COR-L47 (cell line): ENCODE measurements at regions not wholly inside any gene's neighbourhood (a gene's known extent, or its start where the extent isn't known, plus 50 kb on each side); places are given as distances from the start of the nearest gene placed in this dataset.
"Not testable (repeated sequence)": the region's sequence is repeated elsewhere in the genome, so short reads cannot be mapped to it uniquely, and the experiment has no call there.

Experiments used
- DNase-seq: peaks from one replicate; lab custom pipeline; 2025; lab: John Stamatoyannopoulos, UW

DNA sequence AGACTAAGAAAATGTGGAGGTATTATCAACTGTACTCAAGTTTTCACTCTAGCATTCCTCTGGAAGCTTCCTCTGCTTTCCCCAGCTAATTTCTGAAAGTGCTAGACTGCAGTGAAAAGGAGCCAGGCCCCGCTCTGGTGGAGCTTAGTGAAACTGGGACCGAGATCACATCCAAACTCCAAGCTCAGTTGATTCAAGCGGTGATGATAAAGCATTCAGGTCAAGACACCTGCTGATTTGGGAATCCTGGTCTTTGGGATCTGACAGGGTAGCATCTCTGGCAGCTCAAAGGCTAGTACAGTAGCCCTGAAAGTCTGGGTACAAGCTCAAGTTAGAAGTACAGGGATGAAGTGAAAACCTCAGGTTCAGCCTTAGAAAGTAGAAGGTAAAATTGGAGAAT lies 120.2 kb upstream of the CRIM1 start:
- no peak for DNase-seq

DNA sequence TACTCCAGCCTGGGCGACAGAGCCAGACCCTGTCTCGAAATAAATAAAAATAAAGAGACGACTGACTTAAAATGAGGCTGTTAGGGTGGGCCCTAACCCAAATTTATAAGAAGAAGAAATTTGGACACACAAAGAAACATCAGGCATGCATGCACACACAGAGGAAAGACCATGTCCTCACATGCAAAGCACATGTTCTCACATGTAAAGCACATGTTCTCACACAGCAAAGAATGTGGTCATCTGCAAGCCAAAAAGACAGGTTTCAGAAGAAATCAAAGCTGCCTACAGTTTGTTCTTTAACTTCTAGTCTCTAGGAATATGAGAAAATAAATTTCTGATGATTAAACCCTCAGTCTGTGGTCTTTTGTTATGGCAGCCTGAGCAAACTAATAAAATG lies 132.3 kb upstream of the CRIM1 start:
- no peak for DNase-seq

DNA sequence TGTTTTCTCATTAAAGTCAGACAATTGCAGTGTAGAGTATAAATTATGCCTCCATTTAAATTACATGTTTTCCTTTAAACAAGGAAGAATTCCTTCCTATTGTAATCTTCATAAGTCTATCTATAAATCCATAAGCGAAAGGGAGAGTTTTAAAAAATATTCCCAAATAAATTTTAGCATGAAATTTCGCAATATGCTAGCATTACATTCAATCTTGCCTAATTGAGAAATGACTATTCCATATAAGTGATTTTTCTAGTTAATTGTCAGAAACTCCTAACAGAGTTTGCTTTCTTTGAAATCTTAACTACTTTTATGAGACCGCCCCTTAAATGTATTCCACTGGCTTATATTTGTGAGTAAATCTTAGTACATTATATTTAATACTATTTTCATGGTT lies 133.1 kb upstream of the CRIM1 start:
- DNase-seq: no peak

DNA sequence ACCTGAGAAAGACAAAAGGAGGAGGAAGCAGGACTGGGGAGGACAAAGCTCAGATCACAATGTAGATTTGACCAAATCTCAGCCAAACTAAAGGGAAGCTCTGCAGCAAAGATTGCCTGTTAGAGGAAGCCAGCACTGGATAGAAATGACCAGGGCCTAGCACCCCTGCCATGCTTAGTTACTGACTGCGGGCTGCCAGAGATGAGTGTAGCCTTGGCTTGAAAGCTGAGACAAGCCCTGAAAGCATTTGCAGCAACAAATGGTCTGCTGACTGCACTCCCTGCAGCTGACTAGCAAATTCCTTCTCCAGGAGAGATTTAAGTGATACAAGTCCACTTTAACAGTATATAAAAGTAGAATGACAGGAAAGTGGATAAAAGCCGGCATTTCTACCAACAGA lies 140.9 kb upstream of the CRIM1 start:
- DNase-seq: no peak

DNA sequence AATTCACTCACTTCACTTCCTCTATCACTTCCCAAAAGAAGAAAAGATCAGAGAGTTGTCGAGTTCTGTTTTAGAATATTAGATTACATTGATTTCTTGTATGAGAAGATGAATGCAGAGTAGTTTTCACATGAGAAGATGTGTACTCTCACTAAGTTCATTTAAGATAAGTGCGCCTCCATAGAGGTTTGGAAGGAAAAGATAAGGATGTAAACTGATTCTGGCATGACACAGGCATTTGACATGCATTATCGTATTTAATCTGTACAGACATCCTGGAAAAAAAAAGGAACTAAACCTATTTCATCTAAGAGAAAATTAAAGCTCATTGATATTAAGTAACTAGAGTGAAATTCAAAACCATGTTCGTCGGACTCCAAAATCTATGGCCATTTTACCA lies 152.2 kb upstream of the CRIM1 start:
- DNase-seq: no peak

DNA sequence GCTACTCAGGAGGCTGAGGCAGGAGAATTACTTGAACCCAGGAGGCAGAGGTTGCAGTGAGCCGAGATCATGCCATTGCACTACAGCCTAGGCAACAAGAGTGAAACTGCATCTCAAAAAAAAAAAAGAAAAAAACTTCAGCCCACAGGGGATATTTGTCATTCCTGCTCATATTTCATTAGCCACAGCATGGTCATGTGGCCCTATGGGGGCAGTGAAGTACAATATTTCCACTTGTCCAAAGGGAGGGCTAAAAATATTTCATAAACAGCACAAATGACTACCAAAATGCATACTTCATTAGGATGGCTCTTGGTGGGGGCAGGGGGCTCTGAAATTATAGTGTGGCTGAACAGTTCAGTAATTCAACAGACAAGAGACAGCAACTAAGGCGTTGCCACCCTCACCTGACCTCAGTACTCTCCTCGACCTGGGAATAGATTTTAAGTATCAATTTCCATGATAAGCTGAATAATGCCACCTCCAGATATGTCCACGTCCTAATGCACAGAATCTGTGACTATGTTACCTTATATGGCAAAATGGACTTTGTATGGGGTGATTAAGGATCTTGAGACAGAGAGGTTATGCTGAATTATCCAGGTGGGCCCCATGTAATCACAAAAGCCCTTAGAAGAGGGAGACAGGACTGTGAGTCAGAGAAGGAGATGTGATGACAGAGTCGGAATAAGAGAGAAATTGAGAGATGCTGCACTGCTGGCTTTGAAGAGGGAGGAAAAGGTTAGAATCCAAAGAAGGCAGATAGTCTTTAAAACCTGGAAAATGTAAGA lies 158.2 kb upstream of the CRIM1 start:
- DNase-seq: no peak

DNA sequence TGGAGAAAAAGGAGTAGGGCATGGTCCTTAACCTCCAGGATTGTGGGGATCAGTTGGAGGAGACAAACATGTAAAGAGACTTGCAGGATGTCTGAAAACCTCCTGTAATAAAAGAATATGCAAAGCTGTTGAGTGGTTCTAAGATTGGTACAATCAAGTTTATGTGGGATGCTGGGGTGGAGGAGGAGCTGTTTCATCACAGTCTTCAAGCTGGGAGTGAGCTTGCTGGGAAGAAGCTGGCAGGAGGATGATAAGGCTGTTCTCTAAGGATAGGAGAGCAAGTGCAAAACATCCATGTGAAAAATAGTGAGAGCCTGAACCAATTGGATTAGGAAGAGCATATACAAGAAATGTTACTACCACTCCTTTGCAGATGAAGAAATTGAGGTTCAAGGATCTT lies 161.9 kb upstream of the CRIM1 start:
- DNase-seq: no peak

DNA sequence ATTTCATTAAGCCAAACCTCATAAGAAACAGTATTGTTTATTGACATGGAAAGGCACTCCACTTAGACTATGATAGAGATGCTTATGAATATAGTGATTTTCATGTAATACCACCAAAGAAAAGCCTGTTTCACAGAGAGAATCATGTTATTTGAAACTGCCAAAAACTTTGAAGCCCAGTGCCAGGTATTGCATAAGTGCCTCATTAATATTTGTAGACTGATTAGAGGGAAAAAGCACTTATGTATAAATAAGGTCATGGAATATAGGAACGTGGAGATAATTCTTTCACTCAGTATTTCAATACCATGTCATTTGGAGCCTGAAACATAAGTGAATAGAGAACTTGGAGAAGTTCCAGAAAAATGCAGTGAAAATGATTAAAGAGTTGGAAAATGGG lies 162.6 kb upstream of the CRIM1 start:
- no peak for DNase-seq

DNA sequence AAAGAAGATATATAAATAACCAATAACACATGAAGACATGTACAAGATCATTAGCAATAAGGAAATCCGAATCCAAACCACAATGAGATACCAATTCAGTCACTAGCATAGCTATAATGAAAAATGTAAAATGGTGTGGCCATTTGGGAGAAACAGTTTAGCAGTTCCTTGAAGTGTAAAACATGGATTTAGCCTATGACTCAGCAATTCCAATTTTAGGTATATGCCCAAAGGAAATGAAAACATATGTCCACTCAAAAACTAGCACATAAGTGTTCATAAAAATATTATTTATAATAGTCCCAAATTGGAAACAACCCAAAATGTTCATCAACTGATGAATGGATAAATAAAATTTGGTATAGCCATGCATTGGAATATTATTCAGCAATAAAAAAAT lies 165.5 kb upstream of the CRIM1 start:
- DNase-seq: no peak

DNA sequence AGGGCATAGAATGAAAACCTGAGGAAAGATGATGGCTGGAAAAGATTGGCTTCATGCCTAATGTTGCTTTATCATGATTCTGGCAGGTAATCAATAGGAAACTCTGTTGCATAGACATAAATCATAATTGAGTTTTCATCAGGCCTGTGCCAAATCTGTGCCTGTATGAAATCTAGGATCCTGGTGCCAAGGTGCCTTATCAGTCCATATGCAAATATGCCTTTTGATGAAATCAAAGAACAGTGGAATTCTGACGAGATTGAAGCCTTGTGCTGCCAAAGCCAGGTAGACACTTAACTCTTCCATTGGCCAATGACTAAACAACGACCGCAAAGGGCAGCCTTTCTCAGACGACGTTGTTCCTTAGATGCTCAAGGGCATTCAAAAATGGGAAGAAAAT lies 170.0 kb upstream of the CRIM1 start:
- no peak for DNase-seq

DNA sequence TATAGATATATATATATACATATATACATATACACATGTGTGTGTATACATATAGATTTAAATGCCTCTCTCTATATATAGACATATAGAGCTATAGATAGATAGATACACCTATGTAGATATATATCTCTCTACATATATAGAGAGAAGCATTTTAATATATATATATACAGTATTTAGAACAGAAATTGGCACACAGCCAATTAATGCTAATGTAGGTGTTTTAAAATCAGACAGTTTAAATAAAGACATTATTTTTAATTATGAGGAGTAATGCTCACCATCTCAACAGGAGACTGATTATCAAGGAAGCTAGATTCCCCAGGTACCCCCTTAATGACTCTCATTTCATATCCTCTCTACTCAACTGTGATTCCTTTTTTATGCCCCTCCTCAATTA lies 170.7 kb upstream of the CRIM1 start:
- DNase-seq: no peak

DNA sequence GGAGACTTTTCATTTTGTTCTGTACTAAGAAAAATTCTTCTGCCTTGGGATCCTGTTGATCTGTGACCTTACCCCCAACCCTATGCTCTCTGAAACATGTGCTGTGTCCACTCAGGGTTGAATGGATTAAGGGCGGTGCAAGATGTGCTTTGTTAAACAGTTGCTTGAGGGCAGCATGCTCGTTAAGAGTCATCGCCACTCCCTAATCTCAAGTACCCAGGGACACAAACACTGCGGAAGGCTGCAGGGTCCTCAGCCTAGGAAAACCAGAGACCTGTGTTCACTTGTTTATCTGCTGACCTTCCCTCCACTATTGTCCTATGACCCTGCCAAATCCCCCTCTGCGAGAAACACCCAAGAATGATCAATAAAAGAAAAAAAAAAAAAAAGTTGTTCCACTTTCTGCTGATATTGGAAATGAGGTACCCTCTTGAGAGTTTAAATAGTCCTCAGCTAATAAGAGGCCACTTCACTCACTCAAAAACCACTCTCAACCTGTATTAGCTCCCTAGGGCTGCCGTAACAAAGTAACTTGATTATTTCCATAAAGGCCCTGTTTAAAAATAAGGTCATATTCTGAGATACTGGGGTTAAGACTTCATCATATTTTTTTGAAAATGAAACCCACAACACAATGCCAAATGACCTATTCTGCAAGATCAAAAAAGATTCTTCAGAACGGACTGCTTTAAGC lies 174.6 kb upstream of the CRIM1 start:
- not testable (repeated sequence) for DNase-seq

DNA sequence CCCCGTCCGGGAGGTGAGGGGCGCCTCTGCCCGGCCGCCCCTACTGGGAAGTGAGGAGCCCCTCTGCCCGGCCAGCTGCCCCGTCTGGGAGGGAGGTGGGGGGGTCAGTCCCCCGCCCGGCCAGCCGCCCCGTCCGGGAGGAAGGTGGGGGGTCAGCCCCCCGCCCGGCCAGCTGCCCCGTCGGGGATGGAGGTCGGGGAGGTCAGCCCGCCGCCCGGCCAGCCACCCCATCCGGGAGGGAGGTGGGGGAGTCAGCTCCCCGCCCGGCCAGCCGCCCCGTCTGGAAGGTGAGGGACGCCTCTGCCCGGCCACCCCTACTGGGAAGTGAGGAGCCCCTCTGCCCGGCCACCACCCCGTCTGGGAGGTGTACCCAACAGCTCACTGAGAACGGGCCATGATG lies 175.3 kb upstream of the CRIM1 start:
- not testable (repeated sequence) for DNase-seq

DNA sequence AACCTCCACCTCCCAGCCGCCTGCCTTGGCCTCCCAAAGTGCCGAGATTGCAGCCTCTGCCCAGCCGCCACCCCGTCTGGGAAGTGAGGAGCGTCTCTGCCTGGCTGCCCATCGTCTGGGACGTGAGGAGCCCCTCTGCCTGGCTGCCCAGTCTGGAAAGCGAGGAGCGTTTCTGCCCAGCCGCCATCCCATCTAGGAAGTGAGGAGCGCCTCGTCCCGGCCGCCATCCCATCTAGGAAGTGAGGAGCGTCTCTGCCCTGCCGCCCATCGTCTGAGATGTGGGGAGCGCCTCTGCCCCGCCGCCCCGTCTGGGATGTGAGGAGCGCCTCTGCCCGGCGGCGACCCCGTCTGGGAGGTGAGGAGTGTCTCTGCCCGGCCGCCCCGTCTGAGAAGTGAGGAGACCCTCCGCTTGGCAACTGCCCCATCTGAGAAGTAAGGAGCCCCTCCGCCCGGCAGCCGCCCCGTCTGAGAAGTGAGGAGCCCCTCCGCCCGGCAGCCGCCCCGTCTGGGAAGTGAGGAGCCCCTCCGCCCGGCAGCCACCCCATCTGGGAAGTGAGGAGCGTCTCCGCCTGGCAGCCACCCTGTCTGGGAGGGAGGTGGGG lies 175.8 kb upstream of the CRIM1 start:
- not testable (repeated sequence) for DNase-seq

DNA sequence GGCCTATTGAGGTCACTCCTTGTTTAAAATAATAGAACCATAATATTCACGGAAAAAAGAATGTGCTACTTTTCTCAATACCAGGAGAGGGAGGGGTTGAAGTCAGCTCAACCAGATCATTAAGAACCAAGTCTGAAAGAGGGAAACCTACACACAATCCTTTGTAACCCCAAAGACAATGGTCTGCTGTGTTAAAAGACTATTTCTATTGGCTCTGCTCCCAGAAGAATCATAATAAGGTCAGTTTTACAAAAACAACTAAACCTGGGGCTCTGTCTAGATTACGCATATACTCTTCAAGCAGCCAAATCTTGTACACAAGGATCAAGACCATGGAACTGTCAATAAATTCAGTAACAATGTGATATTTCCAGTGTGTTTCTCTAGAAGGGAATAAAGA lies 177.2 kb upstream of the CRIM1 start:
- no peak for DNase-seq

DNA sequence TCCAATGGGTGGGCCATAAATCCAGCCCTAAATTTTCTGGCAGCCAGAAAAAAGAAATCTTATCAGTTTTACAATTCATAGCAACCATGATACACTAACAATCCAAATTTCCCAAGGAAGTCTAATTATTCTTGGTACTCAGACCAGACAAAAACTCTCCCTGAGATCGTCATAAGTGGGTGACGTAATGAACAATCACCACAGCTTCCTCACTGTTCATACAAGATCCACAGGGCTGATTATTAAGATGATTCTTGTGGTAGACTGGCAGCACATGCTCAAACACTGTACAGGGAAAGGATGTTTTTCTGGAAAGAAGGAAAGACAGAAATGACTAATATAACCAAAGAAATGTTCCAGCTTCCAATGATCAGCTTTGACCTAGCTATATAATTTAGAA lies 178.3 kb upstream of the CRIM1 start:
- no peak for DNase-seq

DNA sequence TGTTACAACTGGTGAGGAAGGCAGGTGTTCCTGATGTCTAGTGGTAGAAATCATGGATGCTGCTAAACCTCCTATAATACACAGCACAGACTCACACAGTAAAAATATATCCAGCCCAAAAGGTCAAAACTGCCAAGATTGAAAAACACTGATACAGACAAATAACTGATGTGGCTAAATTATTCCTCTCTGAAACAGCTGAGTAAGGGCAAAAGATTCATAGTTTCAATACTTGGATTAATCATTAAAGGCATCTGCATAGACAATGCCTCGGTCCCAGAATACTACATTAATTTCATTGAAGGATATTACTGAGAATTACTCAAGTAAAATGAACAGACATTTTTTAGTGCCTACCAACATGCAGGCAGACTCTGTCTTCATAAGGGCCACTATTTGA lies 180.7 kb upstream of the CRIM1 start:
- DNase-seq: no peak

DNA sequence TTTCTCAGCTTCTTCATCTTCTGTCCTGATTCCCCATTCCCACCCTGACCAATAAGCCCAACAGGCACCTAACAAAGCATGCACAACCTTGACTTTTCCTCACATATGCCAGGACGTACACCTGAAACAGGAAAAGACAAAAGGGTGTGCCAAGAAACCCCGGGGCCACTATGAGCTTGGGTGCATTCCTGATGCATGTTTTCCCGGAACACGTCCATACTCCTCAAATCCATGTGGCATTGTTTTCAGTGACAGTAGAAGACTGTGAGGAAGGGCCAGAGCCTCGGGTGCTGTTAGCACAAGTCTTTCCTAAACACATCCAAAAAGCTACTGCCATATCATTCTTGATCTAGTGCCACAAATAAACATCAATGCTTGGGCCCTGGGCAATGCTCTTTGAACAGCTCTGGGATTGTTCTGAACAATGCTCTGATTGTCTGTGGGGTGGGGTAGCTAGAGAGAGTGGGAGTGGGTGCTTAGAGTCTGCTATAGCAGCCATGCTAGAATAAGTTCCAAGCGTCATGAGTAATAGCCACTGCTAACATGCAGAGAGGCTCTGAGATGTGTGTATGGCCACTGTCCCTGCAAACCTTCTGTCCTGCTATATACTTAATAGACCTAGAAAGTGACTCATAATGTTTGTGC lies 181.7 kb upstream of the CRIM1 start:
- no peak for DNase-seq

DNA sequence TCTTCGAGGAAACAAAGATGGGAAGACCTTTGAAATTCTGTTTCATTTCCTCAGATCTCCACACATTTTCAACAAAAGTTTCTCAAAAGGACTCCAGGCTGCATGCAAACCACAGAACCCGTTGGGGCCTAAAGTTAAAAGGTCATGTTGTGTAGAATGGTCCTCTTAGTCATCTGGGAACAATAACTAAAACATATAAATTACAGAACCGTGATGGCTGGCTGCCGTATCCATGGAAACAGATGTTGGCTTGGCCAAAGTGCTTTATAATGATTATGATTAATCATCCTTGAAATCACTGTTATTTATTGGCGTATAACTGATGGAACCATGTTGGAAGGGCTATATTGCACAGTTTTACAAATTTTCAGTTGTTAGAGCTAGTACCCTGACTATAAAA lies 182.8 kb upstream of the CRIM1 start:
- DNase-seq: no peak

DNA sequence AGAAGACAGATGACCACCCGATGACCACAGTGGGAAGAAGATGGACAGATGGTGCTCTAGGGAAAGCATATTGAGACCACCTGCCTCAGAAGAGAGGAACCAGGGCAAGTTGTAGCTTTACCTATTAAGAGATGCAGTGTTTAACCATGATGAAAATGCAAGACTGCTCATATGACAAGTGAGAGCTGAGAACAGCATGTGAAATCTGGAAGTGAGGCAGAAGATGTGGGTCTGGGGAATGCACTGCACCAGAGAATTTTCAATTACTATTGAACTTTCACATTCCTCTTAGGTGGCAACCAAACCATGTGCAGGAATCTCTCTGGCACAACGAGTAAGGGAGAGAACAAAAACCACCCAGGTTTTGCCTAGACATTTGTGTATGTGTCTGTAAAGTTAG lies 184.8 kb upstream of the CRIM1 start:
- no peak for DNase-seq

DNA sequence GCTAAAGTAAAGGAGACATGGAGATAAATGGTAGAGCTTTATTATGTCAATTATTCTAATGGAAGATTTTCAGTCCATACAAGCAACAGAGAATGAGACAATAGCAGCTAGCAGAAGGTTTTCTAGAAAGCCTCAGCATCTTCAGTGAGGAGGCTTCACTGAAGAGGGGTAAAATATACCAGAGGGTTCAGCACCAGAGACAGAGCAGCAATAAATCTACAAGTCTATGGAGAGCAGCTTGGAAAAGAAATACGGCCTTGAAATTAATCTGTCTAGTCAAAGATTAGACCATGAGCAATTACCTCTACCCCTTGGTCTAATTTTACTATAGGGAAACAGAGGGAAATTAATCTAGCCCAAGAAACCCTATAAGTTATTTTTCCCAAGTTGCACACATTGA lies 185.7 kb upstream of the CRIM1 start:
- DNase-seq: no peak

DNA sequence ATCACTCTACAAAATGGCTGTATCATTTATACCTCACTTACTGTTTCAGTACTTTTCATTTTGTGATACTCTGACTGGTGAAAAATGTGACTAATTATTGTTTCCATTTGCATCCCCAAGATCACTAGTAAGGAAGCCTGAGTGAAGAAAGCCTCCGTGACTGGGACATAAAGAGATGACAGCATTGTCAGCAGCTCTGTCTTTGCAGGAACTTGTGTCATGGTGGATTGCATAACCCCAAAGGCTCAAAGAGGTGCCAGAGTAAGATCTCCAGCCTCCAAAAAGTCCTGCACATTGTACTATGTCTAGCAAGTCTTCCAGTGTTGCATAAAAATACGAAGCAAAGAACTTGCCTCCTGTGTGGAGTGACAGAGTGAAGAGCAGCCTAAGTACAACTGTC lies 187.5 kb upstream of the CRIM1 start:
- no peak for DNase-seq

DNA sequence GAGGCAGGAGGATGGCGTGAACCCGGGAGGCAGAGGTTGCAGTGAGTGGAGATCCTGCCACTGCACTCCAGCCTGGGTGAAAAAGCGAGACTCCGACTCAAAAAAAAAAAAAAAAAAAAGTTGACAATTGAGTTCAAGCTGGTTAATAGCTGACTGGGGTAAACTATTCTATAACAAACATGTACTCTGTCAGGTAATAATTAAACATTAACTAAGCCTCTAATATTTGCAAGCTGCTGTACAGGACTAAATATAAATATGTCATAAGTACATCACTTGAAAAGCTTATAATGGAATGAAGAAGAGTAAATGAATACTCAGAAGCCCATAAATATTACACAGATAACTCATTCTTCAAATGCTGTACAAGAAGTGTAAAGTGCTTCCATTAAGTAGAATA lies 190.4 kb upstream of the CRIM1 start:
- no peak for DNase-seq
